ENCODE measurements at regions not wholly inside any gene's neighbourhood (a gene's known extent, or its start where the extent isn't known, plus 50 kb on each side); places are given as distances from the start of the nearest gene placed in this dataset.
"Not testable (repeated sequence)": the region's sequence is repeated elsewhere in the genome, so short reads cannot be mapped to it uniquely, and the experiment has no call there.

DNA sequence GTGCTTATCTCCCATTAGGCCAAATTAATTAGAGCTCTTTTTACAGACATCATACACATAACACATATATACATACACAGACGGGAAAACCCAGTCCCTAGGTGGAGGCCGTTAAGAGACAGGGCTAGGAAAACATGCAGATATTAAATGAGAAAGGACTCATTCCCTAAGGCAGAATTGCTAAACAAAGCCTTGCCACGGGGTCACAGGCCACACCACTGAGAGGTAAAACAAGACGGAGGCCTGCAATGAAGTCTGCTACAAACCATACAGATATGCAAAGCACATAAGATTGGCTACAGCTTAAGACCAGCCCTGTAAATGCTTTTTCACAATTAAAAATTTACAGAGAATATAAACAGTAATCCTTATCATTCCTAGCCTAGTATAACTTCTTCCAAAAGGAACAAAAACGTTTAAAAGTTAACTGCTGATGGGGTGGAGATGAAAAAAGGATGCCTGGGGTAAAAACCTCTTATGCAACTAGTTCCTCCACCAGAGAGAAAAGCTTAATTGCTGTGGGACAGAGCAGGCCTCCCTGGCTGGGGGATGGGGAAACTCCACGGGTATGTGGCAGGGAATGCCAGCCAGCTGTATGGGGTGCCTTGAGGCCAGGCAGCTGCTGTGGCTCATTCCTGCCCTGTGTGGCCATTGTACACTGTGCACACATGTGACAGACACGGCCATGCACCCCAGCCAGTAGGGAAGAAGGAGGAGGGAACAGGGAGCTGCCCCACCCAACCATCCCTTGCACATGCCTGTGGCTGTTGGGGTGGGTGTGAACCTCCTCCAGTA lies 481.4 kb upstream of the LMCD1 start:
- TF ChIP-seq, protein P1, sequence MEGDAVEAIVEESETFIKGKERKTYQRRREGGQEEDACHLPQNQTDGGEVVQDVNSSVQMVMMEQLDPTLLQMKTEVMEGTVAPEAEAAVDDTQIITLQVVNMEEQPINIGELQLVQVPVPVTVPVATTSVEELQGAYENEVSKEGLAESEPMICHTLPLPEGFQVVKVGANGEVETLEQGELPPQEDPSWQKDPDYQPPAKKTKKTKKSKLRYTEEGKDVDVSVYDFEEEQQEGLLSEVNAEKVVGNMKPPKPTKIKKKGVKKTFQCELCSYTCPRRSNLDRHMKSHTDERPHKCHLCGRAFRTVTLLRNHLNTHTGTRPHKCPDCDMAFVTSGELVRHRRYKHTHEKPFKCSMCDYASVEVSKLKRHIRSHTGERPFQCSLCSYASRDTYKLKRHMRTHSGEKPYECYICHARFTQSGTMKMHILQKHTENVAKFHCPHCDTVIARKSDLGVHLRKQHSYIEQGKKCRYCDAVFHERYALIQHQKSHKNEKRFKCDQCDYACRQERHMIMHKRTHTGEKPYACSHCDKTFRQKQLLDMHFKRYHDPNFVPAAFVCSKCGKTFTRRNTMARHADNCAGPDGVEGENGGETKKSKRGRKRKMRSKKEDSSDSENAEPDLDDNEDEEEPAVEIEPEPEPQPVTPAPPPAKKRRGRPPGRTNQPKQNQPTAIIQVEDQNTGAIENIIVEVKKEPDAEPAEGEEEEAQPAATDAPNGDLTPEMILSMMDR (conservative IDR thresholded peaks at IDR 0.05; ENCODE audit: low read depth, low read length) = no peak
- no peak for DNase-seq (ENCODE audit: low read depth)
- H3K4me3 ChIP-seq (ENCODE audit: low read depth, low read length) = no peak overlapping the region

- DNase-seq (ENCODE audit: low read depth) = no peak
- H3K4me3 ChIP-seq (ENCODE audit: low read depth, low read length) = no peak overlapping the region
- TF ChIP-seq, protein P1 (conservative IDR thresholded peaks at IDR 0.05; ENCODE audit: low read depth, low read length) = no peak
Measured at GRCh38 chr3:8027954-8028353, 473.7 kb upstream of the LMCD1 start.

DNA sequence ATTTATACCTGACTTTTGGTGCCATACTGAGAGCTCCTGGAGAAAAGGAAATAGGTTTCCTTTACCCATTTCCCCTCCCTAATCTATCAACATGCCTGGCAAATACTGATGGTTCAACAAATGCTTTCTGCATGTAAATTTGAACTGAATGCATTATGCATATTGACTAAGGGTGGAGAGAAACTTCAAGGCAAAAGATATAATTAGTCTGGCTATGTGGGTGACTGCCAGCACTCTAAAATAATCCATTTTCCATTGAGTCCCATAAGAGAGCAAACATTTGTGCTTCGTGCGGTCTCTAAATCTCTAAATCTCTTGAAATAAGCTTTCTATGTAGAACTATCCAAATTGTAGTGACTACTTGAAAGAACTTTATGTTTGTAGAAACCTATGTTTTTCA lies 451.3 kb upstream of the LMCD1 start:
- DNase-seq (ENCODE audit: low read depth) = no peak
- TF ChIP-seq, protein P1 (conservative IDR thresholded peaks at IDR 0.05; ENCODE audit: low read depth, low read length) = no peak
- H3K4me3 ChIP-seq (ENCODE audit: low read depth, low read length) = no peak overlapping the region

GRCh38 chr3:8052659-8053058 lies 449.0 kb upstream of the LMCD1 start:
- DNase-seq (ENCODE audit: low read depth) = no peak
- TF ChIP-seq, protein P1 (conservative IDR thresholded peaks at IDR 0.05; ENCODE audit: low read depth, low read length) = no peak
- no peak overlapping the region for H3K4me3 ChIP-seq (ENCODE audit: low read depth, low read length)

DNA sequence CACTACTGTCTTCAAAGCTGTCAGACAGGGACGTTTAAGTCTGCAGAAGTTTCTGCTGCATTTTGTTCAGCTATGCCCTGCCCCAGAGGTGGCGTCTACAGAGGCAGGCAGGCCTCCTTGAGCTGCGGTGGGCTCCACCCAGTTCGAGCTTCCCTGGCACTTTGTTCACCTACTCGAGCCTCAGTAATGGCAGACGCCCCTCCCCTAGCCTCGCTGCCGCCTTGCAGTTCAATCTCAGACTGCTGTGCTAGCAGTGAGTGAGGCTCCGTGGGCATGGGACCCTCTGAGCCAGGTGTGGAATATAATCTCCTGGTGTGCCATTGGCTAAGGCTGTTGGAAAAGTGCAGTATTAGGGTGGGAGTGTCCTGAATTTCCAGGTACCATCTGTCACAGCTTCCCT lies 433.5 kb upstream of the LMCD1 start:
- not testable (repeated sequence) for H3K4me3 ChIP-seq (ENCODE audit: low read depth, low read length); DNase-seq (ENCODE audit: low read depth)

DNA sequence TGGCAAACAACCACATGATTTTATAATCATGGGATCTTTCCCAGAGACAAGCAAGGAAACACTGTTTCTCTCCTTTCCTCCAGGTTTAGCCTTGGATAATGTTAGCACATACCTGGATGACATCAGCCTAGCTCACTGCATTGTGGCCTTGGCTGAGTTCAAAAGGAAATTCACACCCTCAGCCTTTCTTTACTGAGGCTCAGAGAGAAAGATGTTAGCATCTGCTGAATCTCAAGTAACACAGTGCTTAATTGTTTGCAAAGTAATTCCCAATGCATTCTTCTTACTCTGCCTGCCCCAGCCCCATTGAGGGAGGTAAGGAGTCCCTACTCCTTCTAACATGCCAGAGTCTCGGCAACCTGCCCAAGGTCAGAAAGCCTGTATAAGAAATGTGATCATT lies 432.2 kb upstream of the LMCD1 start:
- H3K4me3 ChIP-seq (ENCODE audit: low read depth, low read length) = no peak overlapping the region
- TF ChIP-seq, protein P1 (conservative IDR thresholded peaks at IDR 0.05; ENCODE audit: low read depth, low read length) = no peak
- DNase-seq (ENCODE audit: low read depth) = no peak

DNA sequence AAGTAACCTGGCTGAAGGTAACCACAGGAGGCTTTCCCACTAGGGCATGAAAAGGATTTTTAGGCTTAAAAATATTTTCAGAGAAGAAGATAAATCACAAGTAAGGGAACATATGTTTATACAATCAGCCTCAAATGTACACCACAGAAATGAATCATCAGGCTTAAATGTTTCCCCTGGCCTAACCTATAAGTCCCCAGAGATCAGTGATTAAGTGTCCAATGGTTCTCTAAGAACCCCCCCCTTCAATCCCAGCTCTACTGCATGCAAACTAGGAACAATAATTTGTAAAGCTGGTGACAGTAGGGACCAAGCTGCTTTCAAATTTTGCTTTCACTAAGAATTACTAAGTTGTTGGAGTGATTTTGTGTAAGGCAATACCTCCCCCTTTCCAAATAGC lies 431.6 kb upstream of the LMCD1 start:
- TF ChIP-seq, protein P1 (conservative IDR thresholded peaks at IDR 0.05; ENCODE audit: low read depth, low read length) = no peak
- no peak overlapping the region for H3K4me3 ChIP-seq (ENCODE audit: low read depth, low read length)
- no peak for DNase-seq (ENCODE audit: low read depth)

DNA sequence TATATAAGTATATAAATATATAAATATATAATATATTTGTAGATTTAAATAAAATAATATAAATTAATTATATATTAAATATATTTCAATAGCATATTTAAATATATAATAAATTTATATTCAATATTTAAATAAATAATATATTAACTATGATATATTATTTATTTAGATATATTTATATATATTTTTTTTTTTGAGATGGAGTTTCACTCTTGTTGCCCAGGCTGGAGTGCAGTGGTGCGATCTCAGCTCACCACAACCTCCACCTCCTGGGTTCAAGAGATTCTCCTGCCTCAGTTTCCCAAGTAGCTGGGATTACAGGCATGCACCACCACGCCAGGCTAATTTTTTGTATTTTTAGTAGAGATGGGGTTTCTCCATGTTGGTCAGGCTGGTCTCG lies 426.9 kb upstream of the LMCD1 start:
- DNase-seq (ENCODE audit: low read depth); H3K4me3 ChIP-seq (ENCODE audit: low read depth, low read length): not testable (repeated sequence)

All from epithelial cell of proximal tubule (primary cell).